Amniotic stem cell (primary cell): ENCODE measurements at regions not wholly inside any gene's neighbourhood (a gene's known extent, or its start where the extent isn't known, plus 50 kb on each side); places are given as distances from the start of the nearest gene placed in this dataset.

Source experiments
- DNase-seq: peaks from one replicate; lab custom pipeline; 2025; lab: John Stamatoyannopoulos, UW

DNA sequence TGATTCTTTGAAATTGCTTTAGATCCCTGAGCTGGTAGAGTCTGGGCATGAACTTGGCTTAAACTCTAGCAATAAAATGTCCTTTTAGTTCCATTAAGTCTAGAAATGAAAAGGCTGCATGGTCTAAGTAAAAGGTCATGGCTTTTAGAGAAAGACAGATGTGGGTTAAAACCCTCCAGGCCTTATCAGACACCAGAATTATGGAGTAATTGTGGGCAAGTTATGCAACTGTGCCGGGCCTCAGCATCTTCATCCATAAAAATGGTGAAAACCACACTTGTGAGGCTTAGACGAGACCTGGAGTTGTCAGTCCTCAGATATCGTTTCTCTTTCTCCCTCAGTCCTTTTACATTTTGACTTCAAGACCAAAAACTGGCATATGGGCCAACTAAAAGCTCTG, 597.9 kb upstream of the KIRREL3 start:
- no peak for DNase-seq

DNA sequence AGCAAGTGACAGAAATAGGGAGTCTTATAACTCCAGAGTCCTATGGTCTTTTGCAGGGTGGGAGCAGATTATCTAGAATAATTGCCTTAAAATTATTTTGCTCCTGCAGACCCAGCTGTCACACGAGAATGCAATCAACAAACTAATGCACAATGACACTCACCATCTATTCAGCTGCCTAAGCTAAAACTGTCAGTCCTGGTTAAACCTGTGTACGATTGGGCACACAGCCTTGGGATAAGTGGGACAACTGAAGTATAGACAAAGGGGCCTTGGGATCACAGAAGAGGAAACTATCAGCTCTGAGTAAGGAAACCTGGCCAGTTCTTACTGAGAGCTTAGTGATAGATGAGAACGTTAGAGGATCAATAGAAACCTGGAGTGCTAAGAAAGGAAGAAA, 595.9 kb upstream of the KIRREL3 start:
- DNase-seq: no peak

DNA sequence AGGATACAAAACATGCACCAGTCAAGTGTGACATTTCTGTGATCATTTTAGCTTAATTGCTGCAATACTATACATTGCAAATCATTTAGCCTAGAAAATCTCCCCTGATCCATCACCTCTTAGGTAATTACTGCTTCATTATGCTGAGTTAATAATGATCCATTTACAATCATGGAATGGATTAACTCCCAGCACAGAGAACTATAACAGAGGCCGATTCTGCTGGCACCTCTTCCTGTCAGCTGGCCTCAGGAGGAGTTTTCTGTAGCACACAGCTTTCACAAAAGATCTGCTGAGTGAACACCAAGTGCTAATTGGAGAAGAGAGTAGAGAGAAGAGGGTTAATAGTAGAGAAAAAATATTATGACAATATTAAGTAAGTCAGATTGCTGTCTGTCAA, 591.8 kb upstream of the KIRREL3 start:
- DNase-seq: no peak

DNA sequence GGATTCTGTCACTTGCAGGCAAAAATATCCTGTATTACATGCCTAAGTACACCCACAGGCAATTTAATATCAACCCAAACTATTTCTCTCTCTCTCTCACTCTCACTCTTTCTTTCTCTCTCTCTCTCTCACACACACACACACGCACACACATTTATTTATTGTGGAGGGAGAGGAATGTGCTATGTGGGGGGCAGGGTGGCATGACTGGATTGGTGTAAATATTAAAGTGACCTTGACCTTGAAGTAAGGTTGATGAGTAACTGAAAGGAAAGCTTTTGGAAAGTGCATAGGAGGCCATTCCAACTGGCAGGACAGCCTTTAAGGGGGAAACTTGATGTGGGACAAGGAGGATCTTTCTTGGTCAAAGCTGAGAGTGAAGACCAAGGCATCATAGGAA, 589.7 kb upstream of the KIRREL3 start:
- DNase-seq: no peak

DNA sequence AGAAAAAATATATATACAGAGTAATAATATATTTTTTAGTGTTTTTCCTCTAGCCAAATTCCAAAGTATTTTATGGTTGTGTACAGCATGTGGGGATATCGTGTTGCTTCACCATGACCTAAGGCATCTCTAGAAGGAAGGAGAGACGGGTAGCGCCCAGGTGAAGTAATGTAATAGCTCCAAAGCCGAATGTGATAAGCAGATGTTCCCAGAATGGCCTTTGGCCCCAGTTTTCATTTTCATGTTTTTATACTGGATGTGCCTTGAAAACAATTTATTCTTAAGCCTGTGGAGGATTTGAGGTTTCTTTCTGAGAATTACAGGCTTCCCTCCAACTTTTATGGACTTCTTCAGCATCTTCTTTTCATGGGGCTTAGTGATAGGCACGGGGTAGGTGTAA, 587.9 kb upstream of the KIRREL3 start:
- DNase-seq: no peak

DNA sequence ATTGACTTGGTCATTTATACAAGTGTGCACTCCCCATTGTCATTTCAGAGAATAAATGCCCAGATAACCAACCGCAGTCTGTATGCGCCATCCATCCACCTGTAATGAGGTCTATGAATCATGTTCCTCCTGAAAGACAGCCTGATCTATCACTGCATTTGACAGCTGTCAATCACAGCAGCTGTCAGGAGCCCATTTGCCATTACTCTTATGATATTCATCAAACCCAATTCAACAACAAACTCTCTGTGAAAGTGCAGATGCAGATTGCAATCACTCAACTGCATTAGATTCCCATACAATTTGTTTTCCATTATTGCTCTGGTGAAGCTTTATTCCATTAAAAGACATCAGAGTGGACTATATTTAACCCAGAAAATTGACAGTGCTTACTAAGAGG, 586.9 kb upstream of the KIRREL3 start:
- DNase-seq: no peak

DNA sequence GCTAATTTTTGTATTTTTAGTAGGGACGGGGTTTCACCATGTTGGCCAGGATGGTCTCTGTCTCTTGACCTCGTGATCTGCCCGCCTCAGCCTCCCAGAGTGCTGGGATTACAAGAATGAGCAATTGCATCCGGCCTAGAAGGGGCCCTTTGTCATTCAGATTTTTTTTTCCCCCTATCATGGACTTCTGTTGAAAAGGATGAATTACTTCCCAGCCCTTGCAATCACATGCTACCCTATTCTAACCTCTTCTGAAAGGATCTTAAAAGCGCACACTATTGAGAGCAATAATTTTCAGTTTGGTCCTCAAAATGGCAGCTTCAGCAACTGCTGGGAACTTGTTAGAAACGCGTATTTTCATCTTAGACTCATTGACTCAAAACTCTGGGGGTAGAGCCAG, 575.6 kb upstream of the KIRREL3 start:
- no peak for DNase-seq

DNA sequence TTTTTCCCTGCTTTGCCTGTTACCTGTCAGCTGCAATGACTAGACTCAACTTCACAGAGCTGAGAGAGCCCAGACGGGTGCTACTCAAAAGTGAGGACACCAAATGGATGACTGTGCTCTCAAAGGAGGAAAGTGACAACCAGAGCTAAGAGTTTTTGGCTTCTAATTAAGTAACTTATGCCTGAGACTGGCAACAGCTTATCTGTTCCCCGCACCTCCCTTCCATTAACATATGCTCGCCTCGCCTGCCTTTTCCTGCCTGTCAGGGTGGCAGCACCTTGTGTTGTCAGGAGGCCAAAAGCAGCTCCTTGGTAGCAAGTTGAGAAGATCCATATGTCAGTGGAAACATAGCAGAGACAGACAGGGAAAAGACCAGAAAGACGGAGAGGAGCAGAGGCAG, 573.9 kb upstream of the KIRREL3 start:
- no peak for DNase-seq

DNA sequence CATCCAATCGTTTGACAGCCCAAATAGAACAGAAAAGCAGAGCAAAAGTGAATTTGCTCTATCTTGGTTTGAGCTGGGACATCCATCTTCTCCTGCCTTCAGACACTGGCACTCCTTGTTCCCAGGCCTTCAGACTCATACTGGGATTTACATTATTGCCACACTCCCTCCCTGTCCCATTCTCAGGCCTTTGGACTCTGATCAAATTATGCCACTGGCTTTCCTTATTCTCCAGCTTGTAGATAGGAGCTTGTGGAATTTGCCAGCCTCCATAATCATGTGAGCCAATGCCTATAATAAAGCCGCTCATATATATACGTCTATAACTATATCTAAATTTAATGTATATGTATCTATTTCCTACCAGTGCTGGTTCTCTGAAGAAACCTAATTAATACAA, 568.3 kb upstream of the KIRREL3 start:
- no peak for DNase-seq

DNA sequence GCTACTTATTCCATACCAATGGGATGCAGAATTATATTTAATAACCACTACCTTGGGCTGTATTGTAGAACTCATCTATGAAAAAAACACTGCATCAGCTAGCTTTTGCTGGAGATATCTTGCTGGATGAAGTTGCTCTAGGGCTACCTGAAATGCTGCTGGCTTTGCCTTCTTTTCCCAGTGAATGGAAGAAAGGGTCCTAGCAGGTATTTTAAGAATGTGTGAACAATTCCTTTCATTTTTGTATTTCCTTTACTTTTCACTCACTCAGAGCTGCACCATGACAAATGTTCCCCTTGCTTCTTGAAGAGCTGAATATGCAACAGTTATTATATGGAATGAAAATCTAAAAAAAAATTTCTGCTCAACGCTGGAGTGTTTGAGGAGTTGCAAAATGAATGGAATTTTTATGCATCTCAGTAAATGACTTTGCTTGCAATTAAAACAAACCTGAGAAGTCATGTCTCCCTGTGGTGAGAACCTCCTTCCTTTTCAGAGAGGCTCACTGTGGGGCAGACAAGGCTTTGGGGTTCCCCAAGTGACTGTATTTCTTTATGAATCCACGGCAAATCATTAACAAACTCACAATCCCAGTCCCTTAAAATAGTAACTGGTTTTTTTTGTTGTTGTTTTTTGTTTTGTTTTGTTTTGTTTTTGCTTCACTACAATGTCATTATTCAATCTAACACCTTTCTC, 566.8 kb upstream of the KIRREL3 start:
- DNase-seq: no peak

DNA sequence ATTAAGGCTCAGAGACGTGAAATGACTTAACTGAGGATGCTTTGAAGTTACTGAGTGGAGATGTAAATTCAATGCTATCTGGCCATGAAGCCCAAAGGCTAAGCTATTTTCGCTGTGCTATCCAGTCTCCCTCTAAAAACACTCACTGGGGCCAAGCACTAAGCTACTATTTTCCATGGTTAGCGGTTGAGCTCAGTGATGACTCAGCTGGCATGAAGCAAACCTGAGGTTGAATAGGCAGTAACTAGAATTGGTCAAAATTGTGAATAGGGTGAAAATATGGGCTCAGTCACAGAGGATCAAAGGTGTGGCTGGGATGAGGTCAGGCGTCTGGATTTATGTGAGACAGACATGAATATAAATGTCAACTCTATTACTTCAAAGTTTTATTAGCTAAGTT, 564.2 kb upstream of the KIRREL3 start:
- DNase-seq: no peak

DNA sequence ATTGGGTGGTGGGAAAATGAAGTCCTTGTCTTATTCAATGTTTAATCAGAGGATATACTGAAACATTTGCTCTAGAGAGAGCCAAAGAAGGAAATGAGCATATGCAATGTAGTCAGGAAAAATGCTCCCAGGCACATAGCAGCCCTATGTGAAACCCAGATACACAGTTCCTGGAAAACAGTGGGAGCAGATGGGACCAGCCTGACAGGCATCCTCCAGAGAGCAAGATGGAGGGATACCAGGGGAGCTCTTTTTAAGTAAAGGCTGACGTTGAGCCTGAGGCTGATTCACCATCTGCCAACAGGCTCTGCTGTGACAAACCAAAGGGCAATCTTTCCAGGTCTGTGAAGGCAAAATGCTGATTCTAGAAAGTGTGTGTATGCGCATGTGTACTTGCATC, 559.4 kb upstream of the KIRREL3 start:
- no peak for DNase-seq

DNA sequence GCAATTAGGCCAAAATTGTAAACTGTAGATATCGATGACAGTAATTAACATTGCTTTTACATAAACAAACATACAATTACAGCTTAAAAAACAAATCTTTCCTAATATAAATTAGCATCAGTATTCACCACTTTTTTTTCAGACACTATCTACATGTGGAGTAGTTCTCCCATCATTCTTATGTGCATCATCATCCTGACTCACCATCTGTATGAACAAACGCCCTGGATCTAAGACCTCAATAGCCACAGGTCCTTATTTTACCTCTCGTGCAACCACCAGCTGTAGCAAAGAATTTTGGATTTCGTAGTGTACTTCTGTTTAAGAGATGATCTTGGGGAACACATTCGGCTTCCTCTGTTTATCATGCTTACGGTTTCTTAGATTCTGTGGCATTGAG, 551.9 kb upstream of the KIRREL3 start:
- no peak for DNase-seq

DNA sequence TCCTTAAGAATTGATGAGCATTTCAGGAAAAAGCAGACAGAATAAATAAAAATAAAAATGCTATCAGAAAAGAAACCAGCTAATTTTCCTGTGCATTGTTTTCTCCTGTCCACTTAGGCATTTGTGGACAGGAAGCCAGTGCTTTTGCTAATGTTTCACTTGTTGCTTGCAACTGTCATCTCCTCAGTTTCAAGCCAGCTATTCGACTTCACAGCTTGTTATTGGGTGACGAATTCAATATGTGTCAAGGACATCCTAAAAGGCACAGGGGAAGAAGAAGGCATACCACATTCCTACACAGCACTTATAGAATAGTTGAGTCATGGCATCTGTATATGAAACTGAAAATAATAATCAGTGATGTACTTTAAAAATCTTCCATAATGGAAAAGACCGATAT, 530.6 kb upstream of the KIRREL3 start:
- DNase-seq: no peak

DNA sequence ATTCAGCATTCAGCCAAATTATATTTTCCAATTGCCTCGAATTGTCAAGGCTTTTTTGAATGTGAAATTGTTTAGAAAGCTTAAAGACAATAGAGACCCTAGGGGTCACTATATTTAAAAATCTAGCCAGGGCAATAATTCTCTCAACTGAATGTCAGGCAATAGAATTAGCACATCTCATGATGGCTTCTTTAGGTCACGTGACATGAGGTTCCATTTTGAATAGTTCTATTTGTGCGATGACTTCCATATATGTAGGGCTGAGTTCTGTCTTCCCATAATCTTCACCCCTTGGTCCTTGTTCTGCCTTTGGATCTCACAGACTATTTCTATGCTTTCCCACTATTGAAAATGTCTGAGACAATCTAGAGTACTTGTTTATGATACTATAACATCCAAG, 527.7 kb upstream of the KIRREL3 start:
- no peak for DNase-seq

DNA sequence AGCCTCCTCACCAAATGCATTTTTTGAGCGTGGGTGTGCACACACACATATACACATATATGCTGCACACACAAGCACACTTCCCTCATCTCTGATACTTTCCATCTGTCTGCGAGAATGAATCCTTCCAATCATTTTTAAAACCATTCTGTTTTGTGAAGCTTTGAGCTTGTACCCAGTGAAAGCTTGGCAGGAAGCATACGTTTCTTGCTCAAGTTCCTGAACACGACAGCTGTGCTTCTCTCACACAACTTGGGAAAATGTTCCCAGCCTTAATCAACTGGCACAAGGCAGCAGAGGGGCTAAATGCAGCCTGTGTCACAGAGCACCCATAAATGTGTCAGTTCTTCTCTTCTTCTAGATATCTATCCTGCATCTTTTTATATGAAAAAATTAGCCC, 524.0 kb upstream of the KIRREL3 start:
- DNase-seq: no peak

DNA sequence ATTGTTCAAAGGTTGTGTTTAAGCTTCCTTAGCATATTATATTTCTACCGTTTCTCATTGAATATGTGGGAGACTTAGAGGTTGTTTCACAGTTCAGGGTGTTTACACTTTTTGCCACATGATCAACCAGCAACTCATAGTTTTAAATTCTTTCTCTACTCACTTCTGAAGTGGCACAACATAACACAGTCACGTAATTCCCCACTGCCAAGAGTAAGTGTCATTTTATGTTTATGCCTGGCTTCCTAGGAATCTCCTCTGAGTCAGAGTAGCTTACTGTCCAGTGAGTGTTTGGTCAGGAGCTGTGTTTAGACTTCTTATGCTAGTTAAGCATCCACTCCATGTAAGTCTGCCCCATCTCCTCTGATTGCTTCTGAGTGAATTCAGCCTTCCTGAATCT, 520.8 kb upstream of the KIRREL3 start:
- DNase-seq: no peak

DNA sequence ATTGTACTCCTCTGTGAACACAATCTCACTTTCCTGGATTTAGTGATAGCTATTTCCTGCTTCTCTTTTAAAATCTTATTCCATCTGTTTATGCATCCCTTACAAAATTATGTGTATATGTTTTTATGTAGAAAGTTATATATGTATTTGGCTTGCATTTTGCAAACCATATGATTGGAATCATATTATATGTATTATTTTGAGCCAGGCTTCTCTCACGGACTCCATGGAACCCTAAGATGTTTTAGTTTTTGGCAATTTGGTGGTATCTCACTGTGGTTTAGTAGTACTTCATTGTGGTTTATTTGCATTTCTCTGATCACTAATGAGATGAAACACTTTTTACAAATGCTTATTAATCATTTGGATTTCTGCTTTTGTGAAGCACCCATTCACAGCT, 507.3 kb upstream of the KIRREL3 start:
- no peak for DNase-seq

DNA sequence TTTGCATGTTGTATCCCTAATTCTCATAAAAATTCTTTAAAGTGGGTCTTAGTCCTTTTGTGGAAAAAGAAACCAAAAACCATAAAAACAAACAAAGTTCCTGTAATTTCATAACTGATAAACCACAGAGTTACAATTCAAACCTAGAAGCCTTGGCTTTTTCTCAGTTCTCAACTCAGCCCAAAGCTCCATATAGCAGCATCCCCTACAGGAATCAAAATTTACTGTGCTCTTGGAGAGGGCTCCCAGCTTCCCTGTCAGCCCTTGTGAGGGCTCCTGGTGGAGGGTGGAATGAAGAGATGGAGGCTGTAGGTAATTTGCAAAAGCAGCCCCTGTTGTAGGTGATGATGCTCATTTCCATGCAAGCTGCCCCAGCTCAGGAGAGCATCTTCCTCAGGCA, 506.1 kb upstream of the KIRREL3 start:
- DNase-seq: no peak

DNA sequence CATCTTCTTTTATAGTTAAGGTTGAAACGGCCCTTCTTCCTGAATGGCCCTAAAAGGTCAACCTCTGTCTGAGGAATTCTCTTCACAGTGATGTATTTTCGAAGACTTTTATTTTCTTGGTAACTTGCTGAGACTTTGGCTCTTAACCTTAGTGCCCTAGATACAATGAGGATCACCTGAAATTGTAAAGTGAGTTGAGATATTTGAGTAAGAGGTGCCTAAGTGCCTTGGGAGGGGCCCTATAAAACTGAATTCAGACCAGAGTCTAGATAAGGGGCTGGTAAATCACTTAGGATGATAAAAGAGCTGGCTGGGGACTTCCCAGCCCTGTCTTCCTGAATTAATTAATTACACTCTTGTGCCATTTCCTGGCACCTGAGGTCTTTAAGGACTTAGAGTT, 505.6 kb upstream of the KIRREL3 start:
- DNase-seq: no peak

DNA sequence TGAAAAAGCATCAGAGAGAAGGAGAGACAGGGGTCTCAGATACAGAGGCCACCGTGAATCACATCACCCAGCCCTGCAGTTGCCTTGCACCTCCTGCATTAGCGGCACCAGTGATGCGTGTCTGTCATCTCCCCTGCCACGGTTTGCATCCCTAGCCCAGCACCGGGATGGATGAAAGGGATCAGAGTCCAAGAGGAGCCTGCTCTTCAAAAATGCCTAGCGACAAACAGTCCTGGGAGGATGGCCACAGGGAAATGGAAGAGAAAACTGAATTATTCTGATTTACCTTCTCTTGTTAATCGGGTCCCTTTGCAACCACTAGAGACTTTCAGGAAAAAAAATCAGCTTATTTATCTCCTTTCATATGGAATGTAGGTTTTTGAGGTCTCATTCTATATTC, 495.6 kb upstream of the KIRREL3 start:
- no peak for DNase-seq

DNA sequence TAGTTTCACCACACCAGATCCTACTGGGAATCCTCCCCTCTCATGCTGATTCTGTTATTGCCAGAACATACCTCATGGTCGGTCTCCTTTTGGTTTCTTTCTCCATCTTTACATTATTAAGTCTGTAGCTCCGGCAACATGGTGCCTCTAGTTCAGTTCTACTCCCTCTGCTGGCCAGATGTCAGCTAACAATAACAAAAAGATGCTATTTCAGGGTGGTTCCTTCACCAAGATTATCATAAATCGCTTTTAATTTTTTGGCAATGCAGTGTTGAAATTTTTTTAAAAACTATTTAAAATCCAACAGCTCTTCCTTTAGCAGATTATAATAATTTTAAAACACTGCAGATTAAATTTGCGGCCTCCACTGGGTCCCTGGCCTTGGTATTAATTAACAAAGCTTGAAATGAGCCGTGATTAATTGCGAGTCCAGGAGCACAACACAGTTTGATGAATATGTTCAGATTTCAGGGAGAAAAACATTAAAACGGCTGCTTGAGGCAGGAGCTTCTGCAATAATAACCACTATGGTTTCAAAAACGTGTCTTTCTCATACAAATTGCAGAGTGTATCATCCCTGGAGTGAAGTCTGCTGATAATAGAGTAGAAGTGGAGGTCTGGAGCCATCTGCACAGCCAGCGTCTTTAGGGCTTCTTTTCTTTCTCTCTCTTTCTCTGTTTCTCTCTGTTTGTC, 492.9 kb upstream of the KIRREL3 start:
- no peak for DNase-seq

DNA sequence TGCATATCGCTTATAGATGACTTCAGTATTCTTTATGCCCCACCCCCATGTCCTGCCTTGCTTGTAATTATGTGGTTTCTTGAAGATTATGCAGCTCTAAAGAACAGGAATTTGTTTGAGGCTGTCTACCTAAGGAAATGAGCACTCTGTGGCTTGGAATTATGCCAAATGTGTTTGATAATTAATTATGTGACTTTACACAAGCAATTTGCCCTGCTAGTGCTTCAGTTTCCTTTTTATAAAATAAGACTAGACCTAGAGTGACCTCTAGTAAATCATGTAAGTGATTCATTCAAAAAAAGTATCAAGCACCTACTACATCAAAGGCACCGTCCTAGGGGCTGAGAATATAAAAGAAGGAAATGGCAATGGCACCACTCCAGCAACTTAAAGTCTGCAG, 491.5 kb upstream of the KIRREL3 start:
- DNase-seq: no peak

DNA sequence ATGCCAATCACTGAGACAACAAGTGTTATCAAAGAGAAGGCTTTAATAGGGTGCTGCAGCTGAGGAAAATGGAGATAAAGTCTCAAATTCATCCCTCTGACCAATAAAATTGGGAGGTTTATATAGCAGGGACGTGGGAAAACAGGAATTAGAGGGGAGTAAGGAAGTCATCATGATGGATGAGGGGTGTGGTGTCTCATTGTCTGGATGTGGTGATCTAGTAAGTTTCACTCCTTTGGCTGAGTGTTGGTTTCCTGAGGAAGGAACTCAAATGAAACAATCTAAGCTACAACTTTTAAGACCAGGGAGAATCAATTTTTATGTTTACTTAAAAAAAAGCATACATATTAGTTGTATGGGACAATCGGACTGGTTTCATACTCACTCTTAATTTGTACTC, 491.0 kb upstream of the KIRREL3 start:
- no peak for DNase-seq
